ENCODE measurements at regions not wholly inside any gene's neighbourhood (a gene's known extent, or its start where the extent isn't known, plus 50 kb on each side); places are given as distances from the start of the nearest gene placed in this dataset.

- dilution Hi-C loops (cut with HindIII; ENCODE audit: low sequenced_read_pairs, unreplicated experiment): no loop called here
- DNase-seq (no peak), ATAC-seq (ENCODE audit: low read depth) (no peak)
- Histone ChIP-seq H3K4me1 (ENCODE audit: control insufficient read depth, insufficient read depth, low read length) (peaks cover 21% of the 10 kb centered on the region), H3K4ac (ENCODE audit: low read depth, low read length) (peak overlapping the region; percentile 82), H4K20me1 (ENCODE audit: insufficient read depth, low read length) (no peaks in the 10 kb centered on the region), H3K36me3 (ENCODE audit: control insufficient read depth, insufficient read depth, low read length) (no peaks in the 10 kb centered on the region), H3K27me3 (ENCODE audit: control insufficient read depth, insufficient read depth, low read length) (peaks cover 2% of the 10 kb centered on the region), H3K23ac (ENCODE audit: low read depth, low read length) (0 out of 2 replicates have a peak overlapping the region, but pooled peaks have one; percentile 20), H4K91ac (ENCODE audit: insufficient read depth, low read depth, low read length) (peak overlapping the region; percentile 73; the same call in 1 of the 2 replicates), H3K4me3 (ENCODE audit: insufficient read depth, low read depth, low read length) (no peak overlapping the region), H4K5ac (ENCODE audit: low read depth, low read length) (peak overlapping the region; percentile 27; the same call in 1 of the 2 replicates), H2BK5ac (ENCODE audit: low read depth, low read length, poor library complexity, severe bottlenecking) (no peak overlapping the region), H3K9ac (ENCODE audit: low read depth, low read length) (no peak overlapping the region), H3K14ac (replicated peaks; ENCODE audit: low read depth, low read length) (peak overlapping the region; percentile 41; the same call in 1 of the 2 replicates), H2BK15ac (ENCODE audit: low read depth, low read length) (peak overlapping the region; percentile 56; the same call in 2 of the 3 replicates), H2AFZ (replicated peaks; ENCODE audit: low read length, poor library complexity) (no peak overlapping the region), H2BK20ac (ENCODE audit: low read depth, low read length) (peak overlapping the region; percentile 85), H4K8ac (ENCODE audit: low read depth in 2 of 2, low read length in 2 of 2) (peak overlapping the region in 1 of 2 experiments; percentile 11; a peak in 1 of 4 replicates), H3K27ac (ENCODE audit: insufficient read depth, low read length) (no peak overlapping the region; the same call in 1 of the 2 replicates), H3K9me3 (ENCODE audit: control insufficient read depth, insufficient read depth, low read length) (no peaks in the 10 kb centered on the region), H3K4me2 (ENCODE audit: low read depth, low read length) (no peak overlapping the region; the same call in 1 of the 2 replicates), H2BK120ac (ENCODE audit: low read depth, low read length) (peak overlapping the region; percentile 60), H3K79me1 (ENCODE audit: low read depth in 1 of 2, low read length in 2 of 2) (no peaks in the 10 kb centered on the region), H3K18ac (ENCODE audit: low read depth, low read length) (peak overlapping the region; percentile 35), H2AK5ac (ENCODE audit: low read depth, low read length) (peak overlapping the region; percentile 89), H3K9me1 (ENCODE audit: insufficient read depth, low read length) (peaks cover 11% of the 10 kb centered on the region), H3K56ac (ENCODE audit: extremely low read depth, insufficient read depth, low read length) (no peak overlapping the region), H2AK9ac (replicated peaks; ENCODE audit: low read depth, low read length, poor library complexity) (no peak overlapping the region)
- no peak for TF ChIP-seq MAZ (IDR thresholded peaks at IDR 0.05; ENCODE audit: borderline replicate concordance, low read depth, low read length)
- no peak for TF ChIP-seq POLR2A (IDR thresholded peaks at IDR 0.05; ENCODE audit: low read depth, low read length)
- no peak for TF ChIP-seq CEBPB (IDR thresholded peaks at IDR 0.05; ENCODE audit: low read depth, low read length)
- TF ChIP-seq SMC3 (IDR thresholded peaks at IDR 0.05; ENCODE audit: low read depth, low read length): no peak
- no peak for TF ChIP-seq RFX5 (IDR thresholded peaks at IDR 0.05; ENCODE audit: low read depth, low read length)
- no peak for TF ChIP-seq BHLHE40 (IDR thresholded peaks at IDR 0.05; ENCODE audit: low read depth, low read length)
- TF ChIP-seq USF2 (IDR thresholded peaks at IDR 0.05; ENCODE audit: low read depth, low read length): no peak
- no peak for TF ChIP-seq CHD1 (IDR thresholded peaks at IDR 0.05; ENCODE audit: low read depth, low read length)
- no peak for TF ChIP-seq ELK1 (IDR thresholded peaks at IDR 0.05; ENCODE audit: borderline replicate concordance, low read depth, low read length)
- TF ChIP-seq RAD21 (IDR thresholded peaks at IDR 0.05; ENCODE audit: low read length): no peak
- TF ChIP-seq, protein P1, sequence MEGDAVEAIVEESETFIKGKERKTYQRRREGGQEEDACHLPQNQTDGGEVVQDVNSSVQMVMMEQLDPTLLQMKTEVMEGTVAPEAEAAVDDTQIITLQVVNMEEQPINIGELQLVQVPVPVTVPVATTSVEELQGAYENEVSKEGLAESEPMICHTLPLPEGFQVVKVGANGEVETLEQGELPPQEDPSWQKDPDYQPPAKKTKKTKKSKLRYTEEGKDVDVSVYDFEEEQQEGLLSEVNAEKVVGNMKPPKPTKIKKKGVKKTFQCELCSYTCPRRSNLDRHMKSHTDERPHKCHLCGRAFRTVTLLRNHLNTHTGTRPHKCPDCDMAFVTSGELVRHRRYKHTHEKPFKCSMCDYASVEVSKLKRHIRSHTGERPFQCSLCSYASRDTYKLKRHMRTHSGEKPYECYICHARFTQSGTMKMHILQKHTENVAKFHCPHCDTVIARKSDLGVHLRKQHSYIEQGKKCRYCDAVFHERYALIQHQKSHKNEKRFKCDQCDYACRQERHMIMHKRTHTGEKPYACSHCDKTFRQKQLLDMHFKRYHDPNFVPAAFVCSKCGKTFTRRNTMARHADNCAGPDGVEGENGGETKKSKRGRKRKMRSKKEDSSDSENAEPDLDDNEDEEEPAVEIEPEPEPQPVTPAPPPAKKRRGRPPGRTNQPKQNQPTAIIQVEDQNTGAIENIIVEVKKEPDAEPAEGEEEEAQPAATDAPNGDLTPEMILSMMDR (conservative IDR thresholded peaks at IDR 0.05; ENCODE audit: low read depth, low read length): no peak
- TF ChIP-seq MAFK (IDR thresholded peaks at IDR 0.05; ENCODE audit: low read depth, low read length): no peak
- no peak for TF ChIP-seq MXI1 (IDR thresholded peaks at IDR 0.05; ENCODE audit: borderline replicate concordance, low read depth, low read length)
- no peak for TF ChIP-seq RCOR1 (IDR thresholded peaks at IDR 0.05; ENCODE audit: insufficient replicate concordance, low read length)
- no peak for TF ChIP-seq FOS (IDR thresholded peaks at IDR 0.05; ENCODE audit: low read depth, low read length)
- no TSS peak for BruUV-seq (replicated peaks)
- ChIA-PET POLR2A (ENCODE audit: unreplicated experiment) (no interaction called here), CTCF (no interaction called here)
- no CpG with 5 or more reads among the region's 5 CpGs for WGBS, 2 experiments (ENCODE audit: extremely low coverage in 2 of 2, insufficient read length in 1 of 2)
- in situ Hi-C loops (cut with MboI; ENCODE audit: low sequenced_read_pairs): no loop called here
- intact Hi-C loops (cut with micrococcal nuclease): loop anchor here (2.0 to 5.0 kb wide), 3 partner anchors 67 to 552 kb away; no protein-coding TSS in a partner anchor
These were observed 485.8 kb upstream of the PROK2 start for GRCh38 chr3:72270730-72271129.

All from IMR-90 (cell line).